ENCODE measurements at regions not wholly inside any gene's neighbourhood (a gene's known extent, or its start where the extent isn't known, plus 50 kb on each side); places are given as distances from the start of the nearest gene placed in this dataset.

- TF ChIP-seq, protein P1, sequence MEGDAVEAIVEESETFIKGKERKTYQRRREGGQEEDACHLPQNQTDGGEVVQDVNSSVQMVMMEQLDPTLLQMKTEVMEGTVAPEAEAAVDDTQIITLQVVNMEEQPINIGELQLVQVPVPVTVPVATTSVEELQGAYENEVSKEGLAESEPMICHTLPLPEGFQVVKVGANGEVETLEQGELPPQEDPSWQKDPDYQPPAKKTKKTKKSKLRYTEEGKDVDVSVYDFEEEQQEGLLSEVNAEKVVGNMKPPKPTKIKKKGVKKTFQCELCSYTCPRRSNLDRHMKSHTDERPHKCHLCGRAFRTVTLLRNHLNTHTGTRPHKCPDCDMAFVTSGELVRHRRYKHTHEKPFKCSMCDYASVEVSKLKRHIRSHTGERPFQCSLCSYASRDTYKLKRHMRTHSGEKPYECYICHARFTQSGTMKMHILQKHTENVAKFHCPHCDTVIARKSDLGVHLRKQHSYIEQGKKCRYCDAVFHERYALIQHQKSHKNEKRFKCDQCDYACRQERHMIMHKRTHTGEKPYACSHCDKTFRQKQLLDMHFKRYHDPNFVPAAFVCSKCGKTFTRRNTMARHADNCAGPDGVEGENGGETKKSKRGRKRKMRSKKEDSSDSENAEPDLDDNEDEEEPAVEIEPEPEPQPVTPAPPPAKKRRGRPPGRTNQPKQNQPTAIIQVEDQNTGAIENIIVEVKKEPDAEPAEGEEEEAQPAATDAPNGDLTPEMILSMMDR (IDR thresholded peaks at IDR 0.05; ENCODE audit: low read length): no peak
- no peak for TF ChIP-seq EZH2 (IDR thresholded peaks at IDR 0.05; ENCODE audit: borderline replicate concordance, low read length)
Measured at GRCh38 chr5:96133341-96134079, 171.9 kb upstream of the ELL2 start.
